ENCODE measurements at regions not wholly inside any gene's neighbourhood (a gene's known extent, or its start where the extent isn't known, plus 50 kb on each side); places are given as distances from the start of the nearest gene placed in this dataset.

- no peaks in the 10 kb centered on the region for H3K9me3 ChIP-seq (ENCODE audit: control insufficient read depth in 2 of 2, low read length in 2 of 2)
- H3K36me3 ChIP-seq (ENCODE audit: control insufficient read depth in 2 of 2, insufficient read depth in 2 of 2, low read length in 2 of 2), result no peaks in the 10 kb centered on the region
- H3K9ac ChIP-seq (ENCODE audit: low read depth in 1 of 2, low read length in 2 of 2), result no peak overlapping the region
- H3K4me1 ChIP-seq (ENCODE audit: control insufficient read depth in 2 of 2, insufficient read depth in 2 of 2, low read length in 2 of 2), result no peaks in the 10 kb centered on the region
- H3K4me3 ChIP-seq (ENCODE audit: low read length in 2 of 2), result no peak overlapping the region
- no peaks in the 10 kb centered on the region for H3K27me3 ChIP-seq (ENCODE audit: control insufficient read depth in 2 of 2, insufficient read depth in 2 of 2, low read length in 2 of 2)
- no peak overlapping the region for H3K27ac ChIP-seq (ENCODE audit: low read depth in 2 of 2, low read length in 2 of 2)
These were observed 430.4 kb downstream of the PID1 start for GRCh38 chr2:228840743-228841114.

DNA sequence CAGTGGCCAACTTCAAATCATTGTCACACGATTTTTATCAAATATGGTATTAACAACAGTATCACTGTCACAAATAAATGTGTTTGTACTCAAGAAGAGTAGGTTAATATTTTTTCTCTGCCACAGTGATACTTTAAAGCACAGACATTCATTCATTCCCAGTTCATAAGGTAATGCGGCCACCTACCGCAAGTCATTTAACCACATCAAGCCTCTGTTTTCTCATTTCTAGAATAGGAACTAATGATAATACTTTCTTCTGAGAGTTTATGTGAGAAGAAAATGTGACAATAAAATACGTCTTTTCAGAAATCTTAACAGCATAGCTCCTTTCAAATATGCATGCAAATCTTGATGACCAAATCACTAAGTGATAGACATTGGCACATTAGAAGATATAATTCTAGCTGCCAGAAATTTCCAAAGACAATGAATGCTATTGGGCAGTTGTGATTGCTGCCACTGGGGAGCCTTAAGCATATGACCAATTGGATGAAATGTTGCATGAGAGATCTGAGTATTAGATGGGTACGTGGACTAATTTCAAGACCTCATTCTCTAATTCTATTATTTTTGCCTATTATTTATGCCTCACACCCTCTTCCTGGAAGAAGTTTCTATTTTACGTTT, 430.9 kb downstream of the PID1 start:
- Histone ChIP-seq H3K36me3 (ENCODE audit: control insufficient read depth in 2 of 2, insufficient read depth in 2 of 2, low read length in 2 of 2) (no peaks in the 10 kb centered on the region), H3K27ac (ENCODE audit: low read depth in 2 of 2, low read length in 2 of 2) (no peak overlapping the region), H3K4me1 (ENCODE audit: control insufficient read depth in 2 of 2, insufficient read depth in 2 of 2, low read length in 2 of 2) (no peaks in the 10 kb centered on the region), H3K9ac (ENCODE audit: low read depth in 1 of 2, low read length in 2 of 2) (no peak overlapping the region), H3K4me3 (ENCODE audit: low read length in 2 of 2) (no peak overlapping the region), H3K9me3 (ENCODE audit: control insufficient read depth in 2 of 2, low read length in 2 of 2) (no peaks in the 10 kb centered on the region), H3K27me3 (ENCODE audit: control insufficient read depth in 2 of 2, insufficient read depth in 2 of 2, low read length in 2 of 2) (no peaks in the 10 kb centered on the region)

DNA sequence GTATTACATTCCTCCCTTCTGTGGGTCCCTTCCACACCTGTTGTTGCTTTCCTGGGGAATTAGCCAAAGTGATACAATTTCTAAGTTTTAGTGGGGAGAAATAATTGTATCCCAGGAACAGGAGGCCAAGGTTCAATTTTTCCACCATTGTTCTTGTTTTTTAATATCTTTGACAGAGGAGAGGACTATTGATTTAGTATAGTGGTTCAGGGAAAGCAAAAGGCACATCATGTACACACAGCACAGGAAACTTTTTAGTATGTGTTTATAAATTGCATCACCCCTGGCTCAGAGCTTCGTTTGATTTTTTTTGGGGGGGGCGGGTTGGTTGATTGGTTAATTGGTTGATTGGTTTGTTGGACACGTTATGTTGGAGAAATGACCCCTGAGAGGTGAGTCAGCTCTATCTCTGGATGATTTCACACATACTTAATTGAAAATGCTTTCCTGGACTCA, 431.6 kb downstream of the PID1 start:
- H3K9me3 ChIP-seq (ENCODE audit: control insufficient read depth in 2 of 2, low read length in 2 of 2), result no peaks in the 10 kb centered on the region
- H3K27me3 ChIP-seq (ENCODE audit: control insufficient read depth in 2 of 2, insufficient read depth in 2 of 2, low read length in 2 of 2), result no peaks in the 10 kb centered on the region
- no peak overlapping the region for H3K9ac ChIP-seq (ENCODE audit: low read depth in 1 of 2, low read length in 2 of 2)
- no peaks in the 10 kb centered on the region for H3K36me3 ChIP-seq (ENCODE audit: control insufficient read depth in 2 of 2, insufficient read depth in 2 of 2, low read length in 2 of 2)
- H3K4me3 ChIP-seq (ENCODE audit: low read length in 2 of 2), result no peak overlapping the region
- H3K4me1 ChIP-seq (ENCODE audit: control insufficient read depth in 2 of 2, insufficient read depth in 2 of 2, low read length in 2 of 2), result no peaks in the 10 kb centered on the region
- no peak overlapping the region for H3K27ac ChIP-seq (ENCODE audit: low read depth in 2 of 2, low read length in 2 of 2)

DNA sequence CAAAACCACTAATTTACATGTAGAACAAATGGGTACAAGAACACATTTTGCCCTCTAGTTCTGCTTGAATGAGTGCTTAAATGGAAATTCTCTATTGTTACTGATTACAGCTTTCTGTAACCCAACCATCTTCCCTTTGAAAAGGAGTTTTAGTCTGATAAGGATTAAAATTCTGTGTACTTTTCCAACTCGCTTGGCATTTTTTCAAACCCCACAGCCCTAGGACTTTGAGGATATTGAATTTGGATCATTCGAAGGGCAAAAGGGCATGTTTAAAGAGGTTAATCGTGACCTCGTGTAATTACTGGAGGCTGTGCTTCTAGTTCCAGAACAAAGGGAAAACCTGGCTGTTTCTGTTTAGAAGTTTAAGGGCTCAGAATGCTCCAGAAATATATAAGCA, 432.3 kb downstream of the PID1 start:
- H3K4me3 ChIP-seq (ENCODE audit: low read length in 2 of 2), result no peak overlapping the region
- no peaks in the 10 kb centered on the region for H3K4me1 ChIP-seq (ENCODE audit: control insufficient read depth in 2 of 2, insufficient read depth in 2 of 2, low read length in 2 of 2)
- H3K9me3 ChIP-seq (ENCODE audit: control insufficient read depth in 2 of 2, low read length in 2 of 2), result no peaks in the 10 kb centered on the region
- H3K36me3 ChIP-seq (ENCODE audit: control insufficient read depth in 2 of 2, insufficient read depth in 2 of 2, low read length in 2 of 2), result no peaks in the 10 kb centered on the region
- no peaks in the 10 kb centered on the region for H3K27me3 ChIP-seq (ENCODE audit: control insufficient read depth in 2 of 2, insufficient read depth in 2 of 2, low read length in 2 of 2)
- no peak overlapping the region for H3K27ac ChIP-seq (ENCODE audit: low read depth in 2 of 2, low read length in 2 of 2)
- no peak overlapping the region for H3K9ac ChIP-seq (ENCODE audit: low read depth in 1 of 2, low read length in 2 of 2)

DNA sequence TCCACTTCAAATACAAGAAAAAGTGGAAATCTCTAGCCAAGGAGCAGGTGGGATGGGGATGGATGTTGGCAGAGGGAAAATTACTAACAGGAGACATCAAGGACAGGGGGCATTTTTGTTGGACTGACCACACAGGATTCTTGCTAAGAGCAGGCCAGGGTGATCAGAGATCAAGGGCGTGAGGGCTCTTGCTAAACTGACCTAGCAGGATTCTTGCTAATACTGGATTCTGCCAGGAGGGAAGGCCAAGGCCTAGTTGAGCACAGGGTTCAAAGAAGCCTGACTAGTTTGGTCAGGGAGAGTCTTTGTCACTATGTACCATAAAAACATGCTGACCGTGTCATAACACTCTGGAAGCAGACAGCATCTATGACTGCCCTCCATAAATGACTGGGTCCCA, 442.7 kb downstream of the PID1 start:
- no peaks in the 10 kb centered on the region for H3K9me3 ChIP-seq (ENCODE audit: control insufficient read depth in 2 of 2, low read length in 2 of 2)
- no peak overlapping the region for H3K4me3 ChIP-seq (ENCODE audit: low read length in 2 of 2)
- H3K27me3 ChIP-seq (ENCODE audit: control insufficient read depth in 2 of 2, insufficient read depth in 2 of 2, low read length in 2 of 2), result no peaks in the 10 kb centered on the region
- H3K36me3 ChIP-seq (ENCODE audit: control insufficient read depth in 2 of 2, insufficient read depth in 2 of 2, low read length in 2 of 2), result no peaks in the 10 kb centered on the region
- no peak overlapping the region for H3K27ac ChIP-seq (ENCODE audit: low read depth in 2 of 2, low read length in 2 of 2)
- no peak overlapping the region for H3K9ac ChIP-seq (ENCODE audit: low read depth in 1 of 2, low read length in 2 of 2)
- H3K4me1 ChIP-seq (ENCODE audit: control insufficient read depth in 2 of 2, insufficient read depth in 2 of 2, low read length in 2 of 2), result no peaks in the 10 kb centered on the region

DNA sequence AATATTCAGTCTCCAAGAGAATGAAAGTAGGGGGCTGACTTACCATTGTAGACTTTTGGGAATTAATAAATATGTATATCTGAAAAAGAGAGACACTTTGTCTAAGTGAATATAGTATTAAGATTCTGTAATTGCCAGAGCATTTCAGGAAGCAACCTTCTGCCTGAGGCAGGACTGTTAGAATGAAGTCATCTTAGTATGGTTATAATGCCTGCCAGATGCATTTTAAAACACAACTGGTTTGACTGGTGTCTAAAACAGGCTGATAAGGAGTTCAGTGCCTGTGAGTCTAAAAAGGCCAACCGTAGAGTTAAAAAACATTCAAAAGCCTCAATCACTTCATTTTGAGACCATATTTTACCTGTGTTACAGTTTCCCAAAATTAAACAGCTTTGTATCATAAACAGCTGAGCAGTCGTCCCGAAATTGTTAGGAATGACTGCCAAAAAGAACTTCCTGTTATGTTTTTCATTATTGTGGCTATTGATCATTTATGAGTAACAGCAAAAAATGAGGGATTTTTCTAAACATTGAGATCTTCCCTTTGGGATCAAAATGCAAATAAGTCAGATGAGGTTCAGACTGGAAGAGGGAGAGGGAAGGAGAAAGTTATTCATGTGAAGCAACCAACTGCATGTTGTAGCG, 443.9 kb downstream of the PID1 start:
- H3K27me3 ChIP-seq (ENCODE audit: control insufficient read depth in 2 of 2, insufficient read depth in 2 of 2, low read length in 2 of 2), result no peaks in the 10 kb centered on the region
- no peaks in the 10 kb centered on the region for H3K9me3 ChIP-seq (ENCODE audit: control insufficient read depth in 2 of 2, low read length in 2 of 2)
- no peaks in the 10 kb centered on the region for H3K36me3 ChIP-seq (ENCODE audit: control insufficient read depth in 2 of 2, insufficient read depth in 2 of 2, low read length in 2 of 2)
- no peak overlapping the region for H3K9ac ChIP-seq (ENCODE audit: low read depth in 1 of 2, low read length in 2 of 2)
- H3K27ac ChIP-seq (ENCODE audit: low read depth in 2 of 2, low read length in 2 of 2), result no peak overlapping the region
- H3K4me1 ChIP-seq (ENCODE audit: control insufficient read depth in 2 of 2, insufficient read depth in 2 of 2, low read length in 2 of 2), result no peaks in the 10 kb centered on the region
- no peak overlapping the region for H3K4me3 ChIP-seq (ENCODE audit: low read length in 2 of 2)

DNA sequence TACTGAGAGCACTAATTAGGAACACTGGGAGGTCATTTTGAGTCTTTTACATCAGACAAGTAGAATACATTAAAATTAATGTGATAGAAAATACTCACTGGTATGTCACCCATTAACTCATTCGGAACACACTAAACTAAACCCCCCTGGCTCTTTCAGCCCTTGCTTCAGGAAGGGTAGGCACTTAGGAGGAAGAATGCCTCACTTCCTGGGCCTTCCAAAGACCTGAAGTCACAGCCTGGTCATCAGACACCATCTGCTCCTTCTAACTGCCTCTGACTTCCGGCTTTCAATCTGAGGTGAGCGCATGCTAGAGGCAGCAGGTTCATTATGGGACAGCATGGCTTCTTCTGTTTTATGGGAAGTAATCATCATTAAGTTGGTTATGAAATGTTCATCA, 451.4 kb downstream of the PID1 start:
- H3K27me3 ChIP-seq (ENCODE audit: control insufficient read depth in 2 of 2, insufficient read depth in 2 of 2, low read length in 2 of 2), result no peaks in the 10 kb centered on the region

DNA sequence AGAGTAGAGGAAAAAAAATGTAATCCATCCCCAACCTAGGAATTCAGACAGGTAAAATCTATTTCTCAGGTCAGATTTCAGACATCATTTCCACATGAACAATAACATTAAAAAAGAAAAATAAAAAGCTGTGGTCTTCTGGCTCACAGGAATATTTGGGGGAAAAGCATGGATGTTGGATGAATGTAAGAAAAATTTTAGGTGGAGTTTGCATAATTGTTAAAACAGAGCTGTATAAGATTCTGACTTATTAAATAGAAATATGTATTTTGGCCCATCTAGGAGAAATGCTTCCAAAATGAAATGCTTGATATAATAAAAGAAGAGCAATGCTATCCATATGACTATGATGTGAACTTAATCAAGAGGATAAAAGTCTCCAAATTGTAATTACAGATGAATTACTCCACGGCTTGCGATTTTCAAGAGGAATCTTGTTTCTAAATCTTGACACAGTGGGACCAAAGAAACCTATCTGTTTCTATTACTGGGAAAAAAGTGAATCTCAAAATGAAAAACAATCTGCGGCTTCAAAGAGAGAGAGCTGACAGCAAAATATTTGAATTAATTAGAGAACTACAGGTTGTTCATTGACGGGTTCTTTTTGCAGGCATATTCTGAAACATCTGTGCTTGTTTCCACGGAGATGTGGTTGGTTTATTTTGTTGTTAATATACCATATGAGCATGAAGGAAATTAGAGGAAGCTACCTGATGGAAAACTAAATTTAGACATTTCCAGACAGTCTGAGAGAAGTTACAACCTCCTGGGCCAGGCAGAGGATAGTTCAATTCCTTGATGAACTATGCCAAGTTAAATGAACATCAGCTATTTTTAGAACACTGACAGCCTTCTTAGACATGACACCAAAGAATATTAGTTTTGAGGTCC, 468.7 kb downstream of the PID1 start:
- Histone ChIP-seq H3K36me3 (ENCODE audit: control insufficient read depth in 2 of 2, insufficient read depth in 2 of 2, low read length in 2 of 2) (no peaks in the 10 kb centered on the region), H3K9me3 (ENCODE audit: control insufficient read depth in 2 of 2, low read length in 2 of 2) (no peaks in the 10 kb centered on the region), H3K4me1 (ENCODE audit: control insufficient read depth in 2 of 2, insufficient read depth in 2 of 2, low read length in 2 of 2) (no peaks in the 10 kb centered on the region), H3K27me3 (ENCODE audit: control insufficient read depth in 2 of 2, insufficient read depth in 2 of 2, low read length in 2 of 2) (no peaks in the 10 kb centered on the region), H3K27ac (ENCODE audit: low read depth in 2 of 2, low read length in 2 of 2) (no peak overlapping the region), H3K9ac (ENCODE audit: low read depth in 1 of 2, low read length in 2 of 2) (no peak overlapping the region), H3K4me3 (ENCODE audit: low read length in 2 of 2) (no peak overlapping the region)

More for the DNA sequence above, 451.4 kb downstream of the PID1 start:
- Histone ChIP-seq H3K27ac (ENCODE audit: low read depth in 2 of 2, low read length in 2 of 2) (no peak overlapping the region), H3K36me3 (ENCODE audit: control insufficient read depth in 2 of 2, insufficient read depth in 2 of 2, low read length in 2 of 2) (no peaks in the 10 kb centered on the region), H3K9me3 (ENCODE audit: control insufficient read depth in 2 of 2, low read length in 2 of 2) (no peaks in the 10 kb centered on the region), H3K9ac (ENCODE audit: low read depth in 1 of 2, low read length in 2 of 2) (no peak overlapping the region), H3K4me1 (ENCODE audit: control insufficient read depth in 2 of 2, insufficient read depth in 2 of 2, low read length in 2 of 2) (no peaks in the 10 kb centered on the region), H3K4me3 (ENCODE audit: low read length in 2 of 2) (no peak overlapping the region)

GRCh38 chr2:228801451-228801850, 469.6 kb downstream of the PID1 start:
- Histone ChIP-seq H3K36me3 (ENCODE audit: control insufficient read depth in 2 of 2, insufficient read depth in 2 of 2, low read length in 2 of 2) (no peaks in the 10 kb centered on the region), H3K27ac (ENCODE audit: low read depth in 2 of 2, low read length in 2 of 2) (no peak overlapping the region), H3K4me3 (ENCODE audit: low read length in 2 of 2) (no peak overlapping the region), H3K9ac (ENCODE audit: low read depth in 1 of 2, low read length in 2 of 2) (no peak overlapping the region), H3K27me3 (ENCODE audit: control insufficient read depth in 2 of 2, insufficient read depth in 2 of 2, low read length in 2 of 2) (no peaks in the 10 kb centered on the region), H3K4me1 (ENCODE audit: control insufficient read depth in 2 of 2, insufficient read depth in 2 of 2, low read length in 2 of 2) (no peaks in the 10 kb centered on the region), H3K9me3 (ENCODE audit: control insufficient read depth in 2 of 2, low read length in 2 of 2) (no peaks in the 10 kb centered on the region)

DNA sequence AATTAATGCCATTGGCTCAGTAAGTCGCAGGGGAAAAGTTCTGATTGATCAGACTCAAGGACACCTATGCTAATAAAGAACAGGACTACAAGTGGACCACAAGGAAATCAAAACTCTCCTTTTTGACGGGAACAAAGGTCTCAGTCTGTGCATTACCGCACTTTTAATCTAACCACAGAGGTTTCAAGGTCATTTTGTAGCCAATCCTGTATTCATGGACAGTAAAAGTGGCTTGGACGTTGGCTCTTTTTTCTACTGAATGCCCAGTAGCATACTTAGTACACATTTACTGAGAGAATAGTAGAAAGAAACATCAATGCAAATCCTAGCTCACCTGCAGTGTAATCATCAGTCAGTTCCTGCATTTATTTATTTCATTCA, 471.9 kb downstream of the PID1 start:
- Histone ChIP-seq H3K4me3 (ENCODE audit: low read length in 2 of 2) (no peak overlapping the region), H3K36me3 (ENCODE audit: control insufficient read depth in 2 of 2, insufficient read depth in 2 of 2, low read length in 2 of 2) (no peaks in the 10 kb centered on the region), H3K9me3 (ENCODE audit: control insufficient read depth in 2 of 2, low read length in 2 of 2) (no peaks in the 10 kb centered on the region), H3K9ac (ENCODE audit: low read depth in 1 of 2, low read length in 2 of 2) (no peak overlapping the region), H3K4me1 (ENCODE audit: control insufficient read depth in 2 of 2, insufficient read depth in 2 of 2, low read length in 2 of 2) (no peaks in the 10 kb centered on the region), H3K27me3 (ENCODE audit: control insufficient read depth in 2 of 2, insufficient read depth in 2 of 2, low read length in 2 of 2) (no peaks in the 10 kb centered on the region), H3K27ac (ENCODE audit: low read depth in 2 of 2, low read length in 2 of 2) (no peak overlapping the region)

All from mucosa of rectum (tissue), 2 donors.